NCI-H524 (cell line): ENCODE measurements at regions not wholly inside any gene's neighbourhood (a gene's known extent, or its start where the extent isn't known, plus 50 kb on each side); places are given as distances from the start of the nearest gene placed in this dataset.
A peak's percentile ranks its signal among the peaks of the same experiment; 100 is the strongest.

Experiments
- DNase-seq, 2 experiments: peaks; one replicate each; lab custom pipeline; 2025; lab: John Stamatoyannopoulos, UW

DNA sequence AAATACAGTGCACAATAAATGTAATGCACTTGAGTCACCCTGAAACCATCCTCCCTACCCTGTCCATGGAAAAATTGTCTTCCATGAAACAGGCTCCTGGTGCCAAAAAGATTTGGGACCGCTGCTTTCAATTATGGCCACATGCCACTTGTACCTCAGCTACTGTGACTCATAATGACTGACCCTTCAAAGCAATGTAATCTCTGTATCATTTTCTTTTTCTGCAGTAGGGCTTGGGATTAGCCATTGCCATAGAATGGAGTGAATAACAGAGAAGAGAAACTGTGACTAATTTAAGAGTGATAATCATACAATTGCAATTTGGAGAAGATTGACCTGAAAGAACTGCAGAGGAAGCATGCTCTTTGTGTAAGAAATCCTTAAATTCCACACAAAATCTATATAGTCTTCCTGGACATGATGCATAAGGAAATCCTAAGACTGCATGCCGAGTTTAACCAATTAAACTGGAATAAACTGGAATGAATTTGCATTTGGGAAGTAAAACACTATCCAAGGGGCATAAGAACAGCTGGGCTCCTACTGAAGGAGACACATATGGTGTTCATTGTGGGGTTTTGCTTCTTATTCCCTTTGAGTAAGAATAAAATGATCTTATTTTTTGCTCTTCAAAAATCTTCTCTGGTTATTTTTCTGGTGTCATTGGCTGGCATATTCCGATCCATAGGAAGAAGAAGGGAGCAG is 59.5 kb upstream of the SLC7A1 start:
- DNase-seq = peak in 1 of 2 experiments; percentile 11

DNA sequence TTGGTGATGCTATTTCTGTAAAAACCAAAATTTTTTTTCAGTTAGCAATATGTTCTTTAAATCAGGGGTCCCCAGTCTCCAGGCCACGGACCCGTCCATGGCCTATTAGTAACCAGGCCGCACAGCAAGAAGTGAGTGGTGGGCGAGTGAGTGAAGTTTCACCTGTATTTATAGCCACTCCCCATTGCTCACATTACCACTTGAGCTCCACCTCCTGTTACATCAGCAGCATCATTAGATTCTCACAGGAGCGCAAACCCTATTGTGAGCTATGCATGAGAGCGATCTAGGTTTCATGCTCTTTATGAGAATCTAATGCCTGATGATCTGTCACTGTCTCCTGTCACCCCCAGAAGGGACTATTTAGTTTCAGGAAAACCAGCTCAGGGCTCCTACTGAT is 58.9 kb upstream of the SLC7A1 start:
- no peak for DNase-seq

DNA sequence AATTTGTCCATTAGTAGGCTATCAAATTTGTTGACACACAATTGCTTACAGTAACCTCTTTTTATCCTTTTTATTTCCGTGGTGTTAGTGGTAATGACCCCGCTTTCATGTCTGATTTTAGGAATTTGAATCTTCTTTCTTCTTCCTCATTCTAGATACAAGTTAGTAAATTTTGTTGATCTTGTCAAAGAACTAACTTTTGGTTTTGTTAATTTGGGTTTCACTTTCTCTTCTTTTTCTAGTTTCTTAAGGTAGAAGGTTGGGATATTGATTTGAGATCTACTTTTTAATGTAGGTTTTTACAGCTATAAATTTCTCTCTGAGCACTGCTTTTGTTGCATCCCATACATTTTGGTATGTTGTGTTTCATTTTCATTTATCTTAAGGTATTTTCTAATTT is 53.3 kb upstream of the SLC7A1 start:
- DNase-seq = no peak
